ENCODE measurements at regions not wholly inside any gene's neighbourhood (a gene's known extent, or its start where the extent isn't known, plus 50 kb on each side); places are given as distances from the start of the nearest gene placed in this dataset.

GRCh38 chr4:149951152-149951900 is 126.9 kb upstream of the DCLK2 start:
- H3K4me1 Mint-ChIP-seq (ENCODE audit: insufficient read depth, unreplicated experiment), result no peaks in the 10 kb centered on the region
- no peaks in the 10 kb centered on the region for H3K9me3 Mint-ChIP-seq (ENCODE audit: unreplicated experiment)
- intact Hi-C loops (cut with micrococcal nuclease), result no loop called here
- H3K36me3 Mint-ChIP-seq (ENCODE audit: insufficient read depth, unreplicated experiment), result no peaks in the 10 kb centered on the region
- BruUV-seq (replicated peaks), result no TSS peak
- no peaks in the 10 kb centered on the region for H3K27me3 Mint-ChIP-seq (ENCODE audit: insufficient read depth, unreplicated experiment)
- H3K4me3 Mint-ChIP-seq (ENCODE audit: unreplicated experiment), result no peak overlapping the region
- POLR2A ChIA-PET, result no interaction called here
- H3K27ac Mint-ChIP-seq (ENCODE audit: low read depth, unreplicated experiment), result no peak overlapping the region
- CTCF ChIA-PET, result no interaction called here
- no peak for TF ChIP-seq CTCF (IDR thresholded peaks at IDR 0.05; ENCODE audit: unreplicated experiment)
- no peak for DNase-seq (ENCODE audit: unreplicated experiment)

- H3K4me1 Mint-ChIP-seq (ENCODE audit: insufficient read depth, unreplicated experiment), result no peaks in the 10 kb centered on the region
- H3K36me3 Mint-ChIP-seq (ENCODE audit: insufficient read depth, unreplicated experiment), result no peaks in the 10 kb centered on the region
- intact Hi-C loops (cut with micrococcal nuclease), result no loop called here
- H3K9me3 Mint-ChIP-seq (ENCODE audit: unreplicated experiment), result no peaks in the 10 kb centered on the region
- TF ChIP-seq CTCF (IDR thresholded peaks at IDR 0.05; ENCODE audit: unreplicated experiment), result no peak
- DNase-seq (ENCODE audit: unreplicated experiment), result no peak
- BruUV-seq (replicated peaks), result no TSS peak
- H3K27me3 Mint-ChIP-seq (ENCODE audit: insufficient read depth, unreplicated experiment), result no peaks in the 10 kb centered on the region
- POLR2A ChIA-PET, result no interaction called here
- no peak overlapping the region for H3K27ac Mint-ChIP-seq (ENCODE audit: low read depth, unreplicated experiment)
- H3K4me3 Mint-ChIP-seq (ENCODE audit: unreplicated experiment), result no peak overlapping the region
- CTCF ChIA-PET, result interaction anchor here (0.7 kb wide), 1 partner anchor 290 kb away, joined by 6 read pairs; no protein-coding TSS in a partner anchor
These were observed 126.1 kb upstream of the DCLK2 start for GRCh38 chr4:149952101-149952500.

GRCh38 chr4:149952716-149953115 is 125.5 kb upstream of the DCLK2 start:
- no peaks in the 10 kb centered on the region for H3K9me3 Mint-ChIP-seq (ENCODE audit: unreplicated experiment)
- H3K36me3 Mint-ChIP-seq (ENCODE audit: insufficient read depth, unreplicated experiment), result no peaks in the 10 kb centered on the region
- no peak for TF ChIP-seq CTCF (IDR thresholded peaks at IDR 0.05; ENCODE audit: unreplicated experiment)
- no peaks in the 10 kb centered on the region for H3K4me1 Mint-ChIP-seq (ENCODE audit: insufficient read depth, unreplicated experiment)
- no peak overlapping the region for H3K27ac Mint-ChIP-seq (ENCODE audit: low read depth, unreplicated experiment)
- intact Hi-C loops (cut with micrococcal nuclease), result no loop called here
- ChIA-PET POLR2A (interaction anchor here (0.7 kb wide), 1 partner anchor 18 kb away, joined by 3 read pairs; no protein-coding TSS in a partner anchor), CTCF (interaction anchor here (0.7 kb wide), 1 partner anchor 290 kb away, joined by 6 read pairs; no protein-coding TSS in a partner anchor)
- DNase-seq (ENCODE audit: unreplicated experiment), result no peak
- H3K27me3 Mint-ChIP-seq (ENCODE audit: insufficient read depth, unreplicated experiment), result no peaks in the 10 kb centered on the region
- no peak overlapping the region for H3K4me3 Mint-ChIP-seq (ENCODE audit: unreplicated experiment)
- no TSS peak for BruUV-seq (replicated peaks)

GRCh38 chr4:149955780-149956390 is 122.4 kb upstream of the DCLK2 start:
- ChIA-PET POLR2A (no interaction called here), CTCF (no interaction called here)
- Mint-ChIP-seq H3K27ac (ENCODE audit: low read depth, unreplicated experiment) (no peak overlapping the region), H3K36me3 (ENCODE audit: insufficient read depth, unreplicated experiment) (no peaks in the 10 kb centered on the region), H3K4me1 (ENCODE audit: insufficient read depth, unreplicated experiment) (no peaks in the 10 kb centered on the region), H3K27me3 (ENCODE audit: insufficient read depth, unreplicated experiment) (no peaks in the 10 kb centered on the region), H3K4me3 (ENCODE audit: unreplicated experiment) (no peak overlapping the region), H3K9me3 (ENCODE audit: unreplicated experiment) (no peaks in the 10 kb centered on the region)
- intact Hi-C loops (cut with micrococcal nuclease), result no loop called here
- TF ChIP-seq CTCF (IDR thresholded peaks at IDR 0.05; ENCODE audit: unreplicated experiment), result no peak
- BruUV-seq (replicated peaks), result no TSS peak
- DNase-seq (ENCODE audit: unreplicated experiment), result no peak

Measured in MCF 10A (cell line).